ENCODE measurements at regions not wholly inside any gene's neighbourhood (a gene's known extent, or its start where the extent isn't known, plus 50 kb on each side); places are given as distances from the start of the nearest gene placed in this dataset.

GRCh38 chr11:15625691-15626090 lies 511.0 kb downstream of the INSC start:
- DNase-seq: no peak

- DNase-seq: no peak
Measured at GRCh38 chr11:15627560-15627959, 512.8 kb downstream of the INSC start.

GRCh38 chr11:15629690-15630321 lies 515.1 kb downstream of the INSC start:
- no peak for DNase-seq

GRCh38 chr11:15630896-15631295 lies 516.2 kb downstream of the INSC start:
- no peak for DNase-seq

- no peak for DNase-seq
Measured at GRCh38 chr11:15635521-15635920, 520.8 kb downstream of the INSC start.

- no peak for DNase-seq
Measured at GRCh38 chr11:15636521-15637089, 521.9 kb downstream of the INSC start.

- DNase-seq: no peak
Measured at GRCh38 chr11:15638386-15638787, 523.7 kb downstream of the INSC start.

GRCh38 chr11:15640318-15640717 lies 525.6 kb downstream of the INSC start:
- DNase-seq: no peak

GRCh38 chr11:15641271-15642045 lies 526.7 kb downstream of the INSC start:
- no peak for DNase-seq

- DNase-seq: no peak
Measured at GRCh38 chr11:15645201-15645600, 530.5 kb downstream of the INSC start.

- DNase-seq: no peak
Measured at GRCh38 chr11:15649371-15650104, 534.8 kb downstream of the INSC start.

- DNase-seq: peak; percentile 61
Measured at GRCh38 chr11:15650105-15650938, 535.6 kb downstream of the INSC start.

GRCh38 chr11:15651033-15651432 lies 536.3 kb downstream of the INSC start:
- no peak for DNase-seq

GRCh38 chr11:15651816-15652215 lies 537.1 kb downstream of the INSC start:
- no peak for DNase-seq

GRCh38 chr11:15653191-15653710 lies 538.5 kb downstream of the INSC start:
- no peak for DNase-seq

- DNase-seq: no peak
Measured at GRCh38 chr11:15654451-15654850, 539.7 kb downstream of the INSC start.

- DNase-seq: no peak
Measured at GRCh38 chr11:15655552-15655951, 540.8 kb downstream of the INSC start.

GRCh38 chr11:15657264-15657663 lies 542.5 kb downstream of the INSC start:
- no peak for DNase-seq

- no peak for DNase-seq
Measured at GRCh38 chr11:15660496-15660895, 545.8 kb downstream of the INSC start.

- no peak for DNase-seq
Measured at GRCh38 chr11:15662285-15662684, 547.6 kb downstream of the INSC start.

GRCh38 chr11:15663777-15664218 lies 549.1 kb downstream of the INSC start:
- no peak for DNase-seq

GRCh38 chr11:15665368-15665871 lies 550.7 kb downstream of the INSC start:
- no peak for DNase-seq
